ENCODE measurements at regions not wholly inside any gene's neighbourhood (a gene's known extent, or its start where the extent isn't known, plus 50 kb on each side); places are given as distances from the start of the nearest gene placed in this dataset.

GRCh38 chrX:38895775-38896174 lies 94.5 kb downstream of the MID1IP1 start:
- TF ChIP-seq POLR2AphosphoS5 (IDR thresholded peaks at IDR 0.05; ENCODE audit: low read depth, low read length) (no peak), SP1 (IDR thresholded peaks at IDR 0.05; ENCODE audit: low read depth) (no peak), EZH2 (IDR thresholded peaks at IDR 0.05) (no peak), CEBPB (IDR thresholded peaks at IDR 0.05; ENCODE audit: low read depth) (no peak), JUND (IDR thresholded peaks at IDR 0.05) (no peak), ZNF274 (IDR thresholded peaks at IDR 0.05; ENCODE audit: low read depth, low read length) (no peak), TCF7L2 (IDR thresholded peaks at IDR 0.05; ENCODE audit: borderline replicate concordance, extremely low read depth, insufficient read depth, insufficient read length) (no peak), EGR1 (IDR thresholded peaks at IDR 0.05; ENCODE audit: low read depth) (no peak), YY1 (IDR thresholded peaks at IDR 0.05; ENCODE audit: extremely low read depth, insufficient replicate concordance, low read depth, low read length) (no peak), FOSL1 (IDR thresholded peaks at IDR 0.05; ENCODE audit: low read depth) (no peak), POLR2A (IDR thresholded peaks at IDR 0.05; ENCODE audit: borderline replicate concordance, extremely low read depth, insufficient read depth, insufficient read length) (no peak)
- TF ChIP-seq, protein P1, sequence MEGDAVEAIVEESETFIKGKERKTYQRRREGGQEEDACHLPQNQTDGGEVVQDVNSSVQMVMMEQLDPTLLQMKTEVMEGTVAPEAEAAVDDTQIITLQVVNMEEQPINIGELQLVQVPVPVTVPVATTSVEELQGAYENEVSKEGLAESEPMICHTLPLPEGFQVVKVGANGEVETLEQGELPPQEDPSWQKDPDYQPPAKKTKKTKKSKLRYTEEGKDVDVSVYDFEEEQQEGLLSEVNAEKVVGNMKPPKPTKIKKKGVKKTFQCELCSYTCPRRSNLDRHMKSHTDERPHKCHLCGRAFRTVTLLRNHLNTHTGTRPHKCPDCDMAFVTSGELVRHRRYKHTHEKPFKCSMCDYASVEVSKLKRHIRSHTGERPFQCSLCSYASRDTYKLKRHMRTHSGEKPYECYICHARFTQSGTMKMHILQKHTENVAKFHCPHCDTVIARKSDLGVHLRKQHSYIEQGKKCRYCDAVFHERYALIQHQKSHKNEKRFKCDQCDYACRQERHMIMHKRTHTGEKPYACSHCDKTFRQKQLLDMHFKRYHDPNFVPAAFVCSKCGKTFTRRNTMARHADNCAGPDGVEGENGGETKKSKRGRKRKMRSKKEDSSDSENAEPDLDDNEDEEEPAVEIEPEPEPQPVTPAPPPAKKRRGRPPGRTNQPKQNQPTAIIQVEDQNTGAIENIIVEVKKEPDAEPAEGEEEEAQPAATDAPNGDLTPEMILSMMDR (IDR thresholded peaks at IDR 0.05 in 2 of 3, conservative IDR thresholded peaks at IDR 0.05 in 1 of 3; ENCODE audit: borderline replicate concordance in 1 of 3, insufficient read depth in 1 of 3, low read depth in 2 of 3, low read length in 2 of 3): no peak
- TF ChIP-seq, protein P2, sequence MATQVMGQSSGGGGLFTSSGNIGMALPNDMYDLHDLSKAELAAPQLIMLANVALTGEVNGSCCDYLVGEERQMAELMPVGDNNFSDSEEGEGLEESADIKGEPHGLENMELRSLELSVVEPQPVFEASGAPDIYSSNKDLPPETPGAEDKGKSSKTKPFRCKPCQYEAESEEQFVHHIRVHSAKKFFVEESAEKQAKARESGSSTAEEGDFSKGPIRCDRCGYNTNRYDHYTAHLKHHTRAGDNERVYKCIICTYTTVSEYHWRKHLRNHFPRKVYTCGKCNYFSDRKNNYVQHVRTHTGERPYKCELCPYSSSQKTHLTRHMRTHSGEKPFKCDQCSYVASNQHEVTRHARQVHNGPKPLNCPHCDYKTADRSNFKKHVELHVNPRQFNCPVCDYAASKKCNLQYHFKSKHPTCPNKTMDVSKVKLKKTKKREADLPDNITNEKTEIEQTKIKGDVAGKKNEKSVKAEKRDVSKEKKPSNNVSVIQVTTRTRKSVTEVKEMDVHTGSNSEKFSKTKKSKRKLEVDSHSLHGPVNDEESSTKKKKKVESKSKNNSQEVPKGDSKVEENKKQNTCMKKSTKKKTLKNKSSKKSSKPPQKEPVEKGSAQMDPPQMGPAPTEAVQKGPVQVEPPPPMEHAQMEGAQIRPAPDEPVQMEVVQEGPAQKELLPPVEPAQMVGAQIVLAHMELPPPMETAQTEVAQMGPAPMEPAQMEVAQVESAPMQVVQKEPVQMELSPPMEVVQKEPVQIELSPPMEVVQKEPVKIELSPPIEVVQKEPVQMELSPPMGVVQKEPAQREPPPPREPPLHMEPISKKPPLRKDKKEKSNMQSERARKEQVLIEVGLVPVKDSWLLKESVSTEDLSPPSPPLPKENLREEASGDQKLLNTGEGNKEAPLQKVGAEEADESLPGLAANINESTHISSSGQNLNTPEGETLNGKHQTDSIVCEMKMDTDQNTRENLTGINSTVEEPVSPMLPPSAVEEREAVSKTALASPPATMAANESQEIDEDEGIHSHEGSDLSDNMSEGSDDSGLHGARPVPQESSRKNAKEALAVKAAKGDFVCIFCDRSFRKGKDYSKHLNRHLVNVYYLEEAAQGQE (IDR thresholded peaks at IDR 0.05; ENCODE audit: low read depth): no peak

Data from HCT116 (cell line).